ENCODE measurements at regions not wholly inside any gene's neighbourhood (a gene's known extent, or its start where the extent isn't known, plus 50 kb on each side); places are given as distances from the start of the nearest gene placed in this dataset.

- no peak for TF ChIP-seq POLR2A (IDR thresholded peaks at IDR 0.05)
- TF ChIP-seq, protein P1, sequence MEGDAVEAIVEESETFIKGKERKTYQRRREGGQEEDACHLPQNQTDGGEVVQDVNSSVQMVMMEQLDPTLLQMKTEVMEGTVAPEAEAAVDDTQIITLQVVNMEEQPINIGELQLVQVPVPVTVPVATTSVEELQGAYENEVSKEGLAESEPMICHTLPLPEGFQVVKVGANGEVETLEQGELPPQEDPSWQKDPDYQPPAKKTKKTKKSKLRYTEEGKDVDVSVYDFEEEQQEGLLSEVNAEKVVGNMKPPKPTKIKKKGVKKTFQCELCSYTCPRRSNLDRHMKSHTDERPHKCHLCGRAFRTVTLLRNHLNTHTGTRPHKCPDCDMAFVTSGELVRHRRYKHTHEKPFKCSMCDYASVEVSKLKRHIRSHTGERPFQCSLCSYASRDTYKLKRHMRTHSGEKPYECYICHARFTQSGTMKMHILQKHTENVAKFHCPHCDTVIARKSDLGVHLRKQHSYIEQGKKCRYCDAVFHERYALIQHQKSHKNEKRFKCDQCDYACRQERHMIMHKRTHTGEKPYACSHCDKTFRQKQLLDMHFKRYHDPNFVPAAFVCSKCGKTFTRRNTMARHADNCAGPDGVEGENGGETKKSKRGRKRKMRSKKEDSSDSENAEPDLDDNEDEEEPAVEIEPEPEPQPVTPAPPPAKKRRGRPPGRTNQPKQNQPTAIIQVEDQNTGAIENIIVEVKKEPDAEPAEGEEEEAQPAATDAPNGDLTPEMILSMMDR (IDR thresholded peaks at IDR 0.05), result no peak
- H3K27ac ChIP-seq, result no peak overlapping the region
- DNase-seq, result no peak
- peaks cover 34% of the 10 kb centered on the region for H3K4me1 ChIP-seq
- WGBS, 2 donors, result 96 to 97% methylated on average over 1 of the region's 1 CpG
- H3K36me3 ChIP-seq (ENCODE audit: low read depth, missing control alignments), result no peaks in the 10 kb centered on the region
- H3K9me3 ChIP-seq, result no peaks in the 10 kb centered on the region
- no peak overlapping the region for H3K4me3 ChIP-seq
- no peaks in the 10 kb centered on the region for H3K27me3 ChIP-seq
- intact Hi-C loops (cut with DNase I; ENCODE audit: low total_unique reads), result no loop called here
Measured at GRCh38 chr6:108757357-108757756, 90.9 kb upstream of the ARMC2 start.

GRCh38 chr6:108758884-108759283 lies 89.3 kb upstream of the ARMC2 start:
- Histone ChIP-seq H3K27me3 (no peaks in the 10 kb centered on the region), H3K4me3 (no peak overlapping the region), H3K9me3 (no peaks in the 10 kb centered on the region), H3K27ac (no peak overlapping the region), H3K4me1 (peaks cover 25% of the 10 kb centered on the region), H3K36me3 (ENCODE audit: low read depth, missing control alignments) (no peaks in the 10 kb centered on the region)
- 94 to 95% methylated on average over 5 of the region's 5 CpGs for WGBS, 2 donors
- intact Hi-C loops (cut with DNase I; ENCODE audit: low total_unique reads), result no loop called here
- TF ChIP-seq, protein P1 (IDR thresholded peaks at IDR 0.05), result no peak
- TF ChIP-seq POLR2A (IDR thresholded peaks at IDR 0.05), result no peak
- DNase-seq, result no peak

DNA sequence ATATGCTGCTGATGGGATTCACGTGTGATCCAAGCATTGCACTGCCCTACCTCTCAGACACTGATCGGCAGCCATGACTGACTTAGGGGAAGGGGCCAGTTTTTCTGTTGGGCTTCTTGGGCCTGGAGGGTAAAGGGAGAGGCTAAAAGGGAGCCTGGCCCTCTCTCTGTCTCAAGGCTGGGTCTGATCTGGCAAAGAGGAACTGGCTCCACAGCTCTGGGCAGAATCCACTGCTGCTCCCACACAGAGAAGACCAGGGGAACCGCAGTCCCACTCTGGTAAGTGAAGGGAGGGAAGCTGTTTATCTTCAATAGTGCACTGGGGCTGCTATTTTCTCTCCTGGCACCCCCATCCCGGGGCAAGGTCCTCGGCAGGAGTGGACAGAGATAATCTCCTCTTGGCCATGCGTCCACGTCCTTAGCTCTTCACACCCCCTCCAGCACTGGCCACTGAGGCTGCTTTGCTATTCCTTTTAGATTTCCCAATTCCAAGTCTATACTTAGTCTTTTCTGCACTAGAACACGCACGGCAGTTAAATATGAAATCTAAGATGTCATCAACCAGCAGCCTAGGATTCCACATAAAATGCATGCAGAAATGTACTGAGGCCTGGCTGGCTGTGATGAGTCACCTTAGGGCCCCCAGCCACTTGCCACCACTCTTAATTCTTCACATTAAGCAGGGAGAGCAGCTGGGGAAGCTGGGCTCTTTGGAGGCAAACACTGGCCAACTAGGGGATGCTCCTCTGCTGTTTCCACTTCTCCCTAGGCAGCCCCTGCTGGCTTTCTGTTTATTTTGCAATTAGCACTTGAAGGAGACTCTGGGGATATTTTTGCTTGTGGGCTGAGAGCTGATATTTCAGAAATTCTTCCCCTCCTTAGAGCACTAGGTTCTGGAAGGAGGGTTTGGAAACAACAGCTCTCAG lies 87.8 kb upstream of the ARMC2 start:
- Histone ChIP-seq H3K36me3 (ENCODE audit: low read depth, missing control alignments) (no peaks in the 10 kb centered on the region), H3K4me1 (peaks cover 33% of the 10 kb centered on the region), H3K27me3 (no peaks in the 10 kb centered on the region), H3K4me3 (no peak overlapping the region), H3K27ac (no peak overlapping the region), H3K9me3 (no peaks in the 10 kb centered on the region)
- no peak for DNase-seq
- intact Hi-C loops (cut with DNase I; ENCODE audit: low total_unique reads), result no loop called here
- WGBS, 2 donors, result 52 to 60% methylated on average over 9 of the region's 9 CpGs
- no peak for TF ChIP-seq POLR2A (IDR thresholded peaks at IDR 0.05)
- TF ChIP-seq, protein P1 (IDR thresholded peaks at IDR 0.05), result no peak

DNA sequence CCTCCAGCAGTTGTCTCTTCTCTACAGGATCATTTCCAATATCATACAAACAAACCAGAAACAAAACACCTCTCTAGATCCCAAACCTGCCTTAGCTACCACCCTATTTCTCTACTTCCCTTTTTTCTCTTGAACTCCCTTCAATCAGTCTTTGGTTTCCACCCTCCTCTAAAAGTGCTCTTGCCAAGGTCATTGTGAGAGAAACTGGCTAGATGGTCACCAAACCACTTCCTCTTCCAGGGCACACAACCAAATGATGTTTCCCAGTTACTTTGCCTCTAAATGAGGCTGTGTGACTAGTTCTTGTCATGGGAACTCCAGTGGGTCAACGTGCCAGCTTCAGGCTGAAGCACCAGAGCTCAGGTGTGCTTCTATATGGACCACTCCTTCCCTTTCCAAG lies 85.8 kb upstream of the ARMC2 start:
- no peaks in the 10 kb centered on the region for H3K36me3 ChIP-seq (ENCODE audit: low read depth, missing control alignments)
- peaks cover 30% of the 10 kb centered on the region for H3K4me1 ChIP-seq
- no peak overlapping the region for H3K4me3 ChIP-seq
- TF ChIP-seq, protein P1 (IDR thresholded peaks at IDR 0.05), result no peak
- no peak for TF ChIP-seq POLR2A (IDR thresholded peaks at IDR 0.05)
- intact Hi-C loops (cut with DNase I; ENCODE audit: low total_unique reads), result no loop called here
- DNase-seq, result no peak
- WGBS, 2 donors, result 64 to 72% methylated on average over 1 of the region's 1 CpG
- H3K9me3 ChIP-seq, result no peaks in the 10 kb centered on the region
- no peaks in the 10 kb centered on the region for H3K27me3 ChIP-seq
- peak overlapping the region in 1 of 2 donors; percentile 4 for H3K27ac ChIP-seq

All from testis (tissue), 2 donors.